Mucosa of rectum (tissue), 2 donors: ENCODE measurements at regions not wholly inside any gene's neighbourhood (a gene's known extent, or its start where the extent isn't known, plus 50 kb on each side); places are given as distances from the start of the nearest gene placed in this dataset.

Experiments
- H3K27ac ChIP-seq, 2 donors: one replicate each; pipeline ENCODE4 v1.7.0; 2013; ENCODE audit warnings: inconsistent platforms in 2 of 2, low read depth in 2 of 2, low read length in 2 of 2
- H3K27me3 ChIP-seq, 2 donors: one replicate each; pipeline ENCODE4 v1.7.0; 2013; ENCODE audit warnings: low read length in 2 of 2; ENCODE audit not compliant: control insufficient read depth in 2 of 2, insufficient read depth in 2 of 2
- H3K36me3 ChIP-seq, 2 donors: one replicate each; pipeline ENCODE4 v1.7.0; 2013; ENCODE audit warnings: low read length in 2 of 2; ENCODE audit not compliant: control insufficient read depth in 2 of 2, insufficient read depth in 2 of 2
- H3K4me1 ChIP-seq, 2 donors: one replicate each; pipeline ENCODE4 v1.7.0; 2013; ENCODE audit warnings: low read length in 2 of 2, mild to moderate bottlenecking in 1 of 2; ENCODE audit not compliant: control insufficient read depth in 2 of 2, insufficient read depth in 2 of 2
- H3K4me3 ChIP-seq, 2 donors: one replicate each; pipeline ENCODE4 v1.7.0; 2013; ENCODE audit warnings: low read length in 2 of 2
- H3K9ac ChIP-seq, 2 donors: one replicate each; pipeline ENCODE4 v1.7.0; 2013; ENCODE audit warnings: low read length in 2 of 2, low read depth in 1 of 2, mild to moderate bottlenecking in 1 of 2
- H3K9me3 ChIP-seq, 2 donors: one replicate each; pipeline ENCODE4 v1.7.0; 2013; ENCODE audit warnings: low read length in 2 of 2; ENCODE audit not compliant: control insufficient read depth in 2 of 2
- donor health status: healthy.
- donor health status: Normal muscosa, but diverticular disease.

GRCh38 chr11:29713831-29714320 is 303.0 kb downstream of the KCNA4 start:
- no peak overlapping the region for H3K9ac ChIP-seq
- H3K4me1 ChIP-seq: no peaks in the 10 kb centered on the region
- H3K27me3 ChIP-seq: no peaks in the 10 kb centered on the region
- no peak overlapping the region for H3K4me3 ChIP-seq
- no peak overlapping the region for H3K27ac ChIP-seq
- no peaks in the 10 kb centered on the region for H3K36me3 ChIP-seq
- H3K9me3 ChIP-seq: peaks cover 0 to 3% of the 10 kb centered on the region in 2 donors

DNA sequence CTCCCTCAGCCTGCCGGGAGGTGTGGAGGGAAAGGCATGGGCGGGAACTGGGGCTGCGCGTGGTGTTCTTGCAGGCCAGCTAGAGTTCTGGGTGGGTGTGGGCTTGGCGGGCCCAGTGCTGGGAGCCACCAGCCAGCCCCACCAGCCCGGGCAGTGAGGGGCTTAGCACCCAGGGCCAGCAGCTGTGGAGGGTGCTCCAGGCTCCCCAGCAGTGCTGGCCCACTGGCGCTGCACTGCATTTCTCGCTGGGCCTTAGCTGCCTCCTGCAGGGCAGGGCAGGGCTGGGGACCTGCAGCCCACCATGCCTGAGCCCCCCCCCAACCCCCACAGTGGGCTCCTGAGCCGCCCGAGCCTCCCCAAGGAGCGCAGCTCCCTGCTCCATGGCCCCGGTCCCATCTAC is 304.2 kb downstream of the KCNA4 start:
- no peak overlapping the region for H3K27ac ChIP-seq
- H3K4me1 ChIP-seq: no peaks in the 10 kb centered on the region
- H3K36me3 ChIP-seq: no peaks in the 10 kb centered on the region
- peaks cover 0 to 3% of the 10 kb centered on the region in 2 donors for H3K9me3 ChIP-seq
- H3K4me3 ChIP-seq: no peak overlapping the region
- no peak overlapping the region for H3K9ac ChIP-seq
- H3K27me3 ChIP-seq: no peaks in the 10 kb centered on the region

DNA sequence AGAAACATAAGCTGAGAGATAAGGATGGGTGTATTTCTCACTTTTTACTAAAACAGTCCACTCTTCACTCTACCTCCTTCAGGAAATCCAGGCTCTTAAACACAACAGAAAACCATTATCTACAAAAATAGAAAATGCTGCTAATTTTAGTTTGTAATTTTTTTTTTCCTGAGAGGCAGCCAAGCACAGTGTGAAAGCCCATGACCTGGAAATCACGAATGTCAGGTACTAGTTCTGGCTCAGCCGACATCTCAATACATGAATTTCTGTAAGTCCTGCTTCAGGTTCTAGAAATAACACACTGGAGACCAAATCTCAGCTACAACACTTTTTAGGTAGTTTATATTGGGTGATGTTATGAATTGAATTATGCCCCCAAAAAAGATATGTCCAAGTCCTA is 308.9 kb downstream of the KCNA4 start:
- Histone ChIP-seq H3K9ac (no peak overlapping the region), H3K27me3 (no peaks in the 10 kb centered on the region), H3K4me3 (no peak overlapping the region), H3K27ac (no peak overlapping the region), H3K9me3 (no peaks in the 10 kb centered on the region), H3K4me1 (no peaks in the 10 kb centered on the region), H3K36me3 (no peaks in the 10 kb centered on the region)

DNA sequence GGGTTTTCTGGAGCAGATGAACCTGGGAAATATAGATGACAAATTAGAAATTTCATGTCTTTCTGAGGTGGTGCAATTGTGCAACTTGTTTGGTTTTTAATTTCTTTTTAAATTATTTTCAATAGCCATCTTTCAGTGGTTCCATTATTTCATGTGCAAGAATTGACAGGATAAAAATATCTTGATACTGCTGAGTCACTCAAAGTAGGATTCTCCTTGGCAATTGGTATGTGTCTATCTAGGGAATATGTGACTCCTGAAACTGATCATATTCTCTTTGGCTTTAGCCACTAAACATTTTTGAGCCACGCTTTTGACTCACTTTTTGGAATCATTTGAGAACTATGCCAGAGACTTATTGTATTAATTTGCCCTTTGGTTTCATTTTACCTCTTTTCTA is 331.5 kb downstream of the KCNA4 start:
- Histone ChIP-seq H3K4me3 (no peak overlapping the region), H3K9ac (no peak overlapping the region), H3K27me3 (no peaks in the 10 kb centered on the region), H3K9me3 (no peaks in the 10 kb centered on the region), H3K4me1 (no peaks in the 10 kb centered on the region), H3K27ac (no peak overlapping the region), H3K36me3 (no peaks in the 10 kb centered on the region)

DNA sequence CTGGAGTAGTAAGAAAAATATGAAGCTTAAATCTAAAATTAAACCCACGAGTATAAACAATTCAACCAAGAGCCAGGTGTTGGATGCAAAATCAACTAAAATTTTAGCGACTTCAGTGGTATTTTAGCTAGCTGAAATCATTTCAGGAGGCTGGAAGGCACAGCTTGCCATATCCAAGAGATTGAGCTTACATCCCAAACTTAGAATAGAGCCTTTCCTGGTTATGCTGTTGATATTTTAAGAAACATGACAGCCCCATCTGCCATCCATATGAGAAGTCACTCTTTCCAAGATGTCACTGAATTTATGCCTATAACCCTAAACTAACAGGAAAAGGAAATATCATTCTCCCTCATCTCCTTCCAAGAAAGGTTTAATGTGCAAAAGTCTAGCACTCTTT is 334.0 kb downstream of the KCNA4 start:
- H3K4me1 ChIP-seq: no peaks in the 10 kb centered on the region
- H3K9ac ChIP-seq: no peak overlapping the region
- no peak overlapping the region for H3K27ac ChIP-seq
- H3K36me3 ChIP-seq: no peaks in the 10 kb centered on the region
- no peaks in the 10 kb centered on the region for H3K27me3 ChIP-seq
- no peak overlapping the region for H3K4me3 ChIP-seq
- no peaks in the 10 kb centered on the region for H3K9me3 ChIP-seq

GRCh38 chr11:29679996-29680395 is 336.8 kb downstream of the KCNA4 start:
- H3K9me3 ChIP-seq: no peaks in the 10 kb centered on the region
- H3K27ac ChIP-seq: no peak overlapping the region
- no peaks in the 10 kb centered on the region for H3K36me3 ChIP-seq
- no peaks in the 10 kb centered on the region for H3K4me1 ChIP-seq
- H3K4me3 ChIP-seq: no peak overlapping the region
- H3K9ac ChIP-seq: no peak overlapping the region
- H3K27me3 ChIP-seq: no peaks in the 10 kb centered on the region

DNA sequence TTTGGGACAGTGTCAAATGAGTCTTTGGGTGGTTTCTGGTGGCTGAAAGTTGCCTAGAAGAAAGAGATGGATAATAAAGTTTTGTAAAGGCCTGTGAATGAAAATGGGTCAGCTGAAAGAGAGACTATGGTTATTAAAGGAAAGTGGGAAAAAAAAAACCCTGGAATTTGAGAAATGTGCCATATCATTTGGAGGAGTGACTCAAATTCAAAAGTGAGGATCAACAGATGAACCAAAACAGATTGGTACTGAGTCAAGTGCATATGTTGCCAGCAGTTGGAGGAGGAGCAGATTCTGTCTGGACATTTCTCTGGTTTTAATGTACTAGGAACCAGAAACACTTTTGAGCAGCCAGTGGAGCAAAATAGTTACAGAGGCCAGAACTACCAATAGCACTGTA is 339.8 kb downstream of the KCNA4 start:
- Histone ChIP-seq H3K27me3 (no peaks in the 10 kb centered on the region), H3K9me3 (peaks cover 0 to 4% of the 10 kb centered on the region in 2 donors), H3K4me3 (no peak overlapping the region), H3K4me1 (no peaks in the 10 kb centered on the region), H3K36me3 (no peaks in the 10 kb centered on the region), H3K9ac (no peak overlapping the region), H3K27ac (no peak overlapping the region)

DNA sequence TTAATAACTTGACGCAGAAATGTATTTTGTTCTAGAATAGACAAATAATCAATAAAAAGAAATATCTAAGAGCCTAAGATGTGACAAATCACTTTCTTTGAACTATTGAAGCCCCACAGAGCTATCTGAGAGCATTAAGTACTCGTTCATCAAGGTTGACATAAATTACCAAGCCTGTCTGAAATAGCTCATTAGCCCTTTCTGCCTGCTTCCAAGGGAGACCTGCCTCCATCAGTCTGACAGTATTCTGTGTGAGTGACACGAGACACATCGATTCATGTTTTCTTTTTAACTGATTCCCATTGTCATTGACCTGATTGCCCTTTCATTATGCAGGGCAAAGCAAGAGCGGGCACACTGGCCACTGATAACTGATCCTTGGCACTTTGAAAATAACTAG is 347.5 kb downstream of the KCNA4 start:
- no peaks in the 10 kb centered on the region for H3K4me1 ChIP-seq
- no peak overlapping the region for H3K27ac ChIP-seq
- no peaks in the 10 kb centered on the region for H3K36me3 ChIP-seq
- peaks cover 0 to 4% of the 10 kb centered on the region in 2 donors for H3K9me3 ChIP-seq
- no peaks in the 10 kb centered on the region for H3K27me3 ChIP-seq
- H3K9ac ChIP-seq: no peak overlapping the region
- no peak overlapping the region for H3K4me3 ChIP-seq

GRCh38 chr11:29657709-29658108 is 359.1 kb downstream of the KCNA4 start:
- Histone ChIP-seq H3K4me3 (no peak overlapping the region), H3K27ac (no peak overlapping the region), H3K36me3 (no peaks in the 10 kb centered on the region)

GRCh38 chr11:29656597-29656996 is 360.2 kb downstream of the KCNA4 start:
- Histone ChIP-seq H3K27ac (no peak overlapping the region), H3K9me3 (peaks cover 0 to 3% of the 10 kb centered on the region in 2 donors), H3K36me3 (no peaks in the 10 kb centered on the region), H3K27me3 (no peaks in the 10 kb centered on the region), H3K4me3 (no peak overlapping the region), H3K9ac (no peak overlapping the region), H3K4me1 (no peaks in the 10 kb centered on the region)

More at GRCh38 chr11:29657709-29658108, 359.1 kb downstream of the KCNA4 start:
- peaks cover 0 to 3% of the 10 kb centered on the region in 2 donors for H3K9me3 ChIP-seq
- no peak overlapping the region for H3K9ac ChIP-seq
- H3K4me1 ChIP-seq: no peaks in the 10 kb centered on the region
- H3K27me3 ChIP-seq: no peaks in the 10 kb centered on the region

DNA sequence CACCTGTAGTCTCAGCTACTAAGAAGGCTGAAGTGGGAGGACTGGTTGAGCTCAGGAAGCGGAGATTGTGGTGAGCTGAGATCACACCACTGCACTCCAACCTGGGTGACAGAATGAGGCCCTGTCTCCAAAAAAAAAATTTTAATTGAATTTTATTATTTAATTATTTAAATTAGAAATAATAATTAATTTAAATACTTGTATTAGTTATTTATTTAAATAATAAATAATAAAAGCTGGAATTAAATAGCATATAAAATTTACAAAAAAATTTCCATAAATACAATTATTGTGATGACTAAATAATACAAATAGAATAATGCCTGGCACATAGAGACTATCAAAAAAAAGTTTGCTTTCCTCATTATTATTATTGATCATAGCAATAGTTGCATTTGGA is 371.5 kb downstream of the KCNA4 start:
- Histone ChIP-seq H3K9me3 (no peaks in the 10 kb centered on the region), H3K36me3 (no peaks in the 10 kb centered on the region), H3K4me1 (no peaks in the 10 kb centered on the region), H3K9ac (no peak overlapping the region), H3K27me3 (no peaks in the 10 kb centered on the region), H3K27ac (no peak overlapping the region), H3K4me3 (no peak overlapping the region)
